GM21619 (cell line): ENCODE measurements at regions not wholly inside any gene's neighbourhood (a gene's known extent, or its start where the extent isn't known, plus 50 kb on each side); places are given as distances from the start of the nearest gene placed in this dataset.

Experiments used
- ATAC-seq: cut with Tn5 transposase; IDR thresholded peaks from one replicate; pipeline ENCODE4 v1.9.1; 2021; ENCODE audit not compliant: unreplicated experiment

DNA sequence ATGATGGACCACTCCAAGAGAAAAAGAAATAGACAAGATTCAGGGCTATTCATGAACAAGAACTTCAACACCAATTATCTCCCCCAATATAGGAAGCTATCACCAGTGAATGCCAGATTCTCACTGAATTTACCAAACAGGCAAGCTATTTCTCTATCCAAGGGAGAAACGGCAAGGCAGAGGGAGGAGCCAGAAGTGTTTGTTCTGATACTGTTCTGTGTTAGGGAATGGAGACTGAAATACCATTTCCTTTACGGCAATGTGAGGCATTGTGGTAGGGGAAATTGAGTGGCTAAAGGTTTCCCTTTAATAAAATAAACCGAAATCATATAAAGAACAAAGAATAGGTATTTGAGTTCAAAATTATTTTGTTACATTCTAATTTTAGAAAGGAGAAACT lies 68.0 kb upstream of the ALDH1A1 start:
- ATAC-seq: no peak

DNA sequence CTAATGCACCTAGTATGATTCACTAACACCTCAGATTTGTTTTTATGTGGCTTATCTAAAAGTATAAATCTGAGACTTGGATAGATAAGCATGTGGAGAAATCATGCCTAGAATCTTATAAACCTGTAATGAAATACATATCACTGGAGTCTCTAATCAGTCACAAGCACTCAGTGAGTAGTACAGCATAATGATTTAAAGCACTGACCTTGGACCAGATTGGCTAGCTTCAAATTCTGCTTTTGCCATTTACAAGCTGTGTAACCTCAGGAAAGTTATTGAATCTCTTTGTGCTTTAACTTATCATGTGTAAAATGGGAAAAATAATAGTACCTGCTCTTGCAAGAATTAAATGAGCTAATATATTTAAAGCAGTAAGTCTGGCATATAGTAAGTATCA lies 61.2 kb upstream of the ALDH1A1 start:
- ATAC-seq: no peak

DNA sequence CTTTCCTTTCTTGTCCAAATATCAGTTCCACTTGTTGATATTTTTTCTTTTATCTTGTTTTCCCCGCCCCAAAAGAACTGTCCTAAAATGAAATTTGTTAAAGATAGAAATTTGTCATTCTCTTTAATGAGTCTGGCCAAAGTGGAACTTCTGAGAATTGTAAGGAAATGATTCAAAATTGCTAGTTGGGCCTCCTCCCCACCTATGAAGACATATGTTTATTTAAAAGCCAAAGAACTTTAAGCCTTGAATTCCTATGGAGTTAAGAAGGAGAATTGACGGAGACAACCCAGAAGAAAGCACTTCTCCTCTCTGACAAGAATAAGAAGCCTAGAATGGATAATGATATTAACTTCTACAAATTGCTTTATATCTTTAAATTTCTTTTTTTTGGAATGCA lies 59.1 kb upstream of the ALDH1A1 start:
- ATAC-seq: no peak

DNA sequence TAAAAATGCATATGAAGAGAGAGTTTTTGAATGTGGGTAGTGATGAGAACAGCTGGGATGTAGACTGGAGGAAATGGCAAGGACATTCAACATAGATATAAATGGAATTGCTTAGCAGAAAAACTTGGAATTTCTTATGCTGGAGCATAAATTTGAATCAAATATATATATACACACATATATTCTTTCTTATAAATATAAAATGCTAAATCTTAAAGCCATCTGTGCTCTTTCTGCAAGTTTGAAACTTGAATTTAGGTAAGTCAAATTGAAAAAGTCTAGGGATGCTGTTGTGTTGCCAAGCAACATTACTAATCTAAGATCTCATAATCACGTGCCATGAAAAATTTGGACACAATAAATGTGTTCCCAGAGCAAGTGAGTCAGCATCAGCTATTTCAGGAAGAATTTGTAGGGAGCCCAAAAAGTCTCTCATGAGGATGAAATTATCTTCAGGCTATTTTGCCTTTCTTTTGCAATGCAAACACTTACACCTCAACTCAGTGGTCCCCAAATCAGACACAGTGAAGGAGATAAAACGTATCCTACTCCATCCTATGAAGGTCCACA lies 58.4 kb upstream of the ALDH1A1 start:
- ATAC-seq: no peak

DNA sequence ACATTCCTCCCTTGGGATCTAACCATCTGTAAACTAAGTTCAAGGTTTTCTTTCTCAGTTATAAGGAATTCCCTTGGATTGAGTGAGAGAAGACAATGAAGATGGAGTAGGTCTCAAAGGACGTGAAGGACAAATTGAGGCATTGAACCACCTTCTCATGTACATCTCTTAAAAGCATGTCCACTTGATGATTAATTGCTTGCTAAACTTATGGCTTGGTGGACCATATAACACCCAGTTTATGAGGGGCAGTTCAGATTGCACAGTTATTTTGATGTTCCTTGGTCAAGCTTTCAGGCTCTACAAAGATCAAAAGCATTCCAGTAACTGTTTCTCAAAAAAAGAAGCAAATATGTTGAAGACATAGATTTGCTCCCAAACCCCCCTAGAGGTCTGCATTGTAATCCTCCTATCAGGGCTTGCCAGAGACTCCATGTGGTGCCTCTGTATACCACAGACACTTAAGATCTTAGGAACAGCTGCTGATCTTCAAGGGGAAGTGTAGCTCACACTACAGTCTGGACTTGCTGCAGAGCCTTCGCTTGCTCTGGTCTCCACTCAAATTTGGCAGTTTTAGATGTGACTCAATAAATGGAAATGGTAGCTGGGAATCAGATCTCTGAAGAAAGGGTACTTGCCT lies 56.9 kb upstream of the ALDH1A1 start:
- ATAC-seq: peak; percentile 48

DNA sequence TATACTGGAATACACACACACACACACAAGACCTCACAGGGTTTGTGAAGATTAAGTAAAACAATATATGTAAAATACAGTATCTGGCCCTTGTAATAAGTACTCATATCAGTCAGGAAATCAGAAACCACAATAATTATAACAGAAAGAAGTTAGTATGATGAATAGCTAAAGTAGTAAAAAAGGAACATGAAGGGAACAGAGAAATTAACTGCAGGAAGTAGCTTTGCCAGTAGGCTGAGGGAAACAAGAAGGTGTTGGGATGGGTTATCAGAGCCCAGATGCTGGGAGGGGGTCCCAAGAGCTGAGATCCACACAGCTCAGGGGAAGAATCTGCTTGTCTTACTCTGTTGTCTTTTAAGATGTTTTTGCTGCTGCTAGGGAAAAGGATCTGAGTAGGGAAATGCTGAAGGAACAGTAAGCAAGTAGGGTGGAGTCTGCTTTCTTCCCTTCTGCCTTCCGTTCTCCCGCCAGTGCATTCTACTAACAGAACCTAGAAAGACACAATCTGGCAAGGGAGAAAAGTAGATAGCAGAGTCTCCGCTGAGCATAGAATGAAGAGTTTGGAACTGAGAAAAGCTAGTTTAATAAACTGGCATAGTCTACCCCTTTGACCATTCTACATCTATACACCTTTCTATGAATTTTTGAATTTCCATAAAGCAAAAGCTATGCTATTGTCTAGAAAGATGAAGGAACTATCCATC lies 55.3 kb upstream of the ALDH1A1 start:
- no peak for ATAC-seq

DNA sequence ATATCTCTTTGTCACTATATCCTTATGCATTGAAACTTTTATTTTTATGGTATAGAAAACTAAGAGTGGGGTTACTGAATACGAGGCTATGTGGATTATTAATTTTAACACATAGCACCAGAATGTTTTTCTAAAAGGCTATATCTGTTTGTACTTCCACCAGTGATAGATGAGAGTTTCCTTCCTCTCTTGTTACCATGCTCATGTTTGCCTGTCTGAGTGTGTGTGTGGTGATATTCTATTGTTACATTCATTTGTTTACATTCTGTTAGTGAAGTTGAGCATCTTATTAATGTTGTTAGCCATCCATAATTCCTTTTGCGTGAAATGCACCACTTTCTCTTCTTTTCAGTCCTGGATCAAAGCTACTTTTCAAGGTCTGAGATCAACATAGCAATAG lies 54.1 kb upstream of the ALDH1A1 start:
- ATAC-seq: no peak
